Endothelial cell (in vitro differentiated cells): ENCODE measurements at regions not wholly inside any gene's neighbourhood (a gene's known extent, or its start where the extent isn't known, plus 50 kb on each side); places are given as distances from the start of the nearest gene placed in this dataset.

ENCODE experiments used
- DNase-seq: peaks from one replicate; pipeline ENCODE4 v3.0.0; 2021; ENCODE audit warnings: low spot score
- H3K27ac Mint-ChIP-seq: one replicate; pipeline ENCODE4 v1.8.0; 2021; ENCODE audit warnings: mixed read lengths, inconsistent platforms; ENCODE audit not compliant: unreplicated experiment
- H3K27me3 Mint-ChIP-seq: one replicate; pipeline ENCODE4 v1.8.0; 2021; ENCODE audit warnings: mild to moderate bottlenecking, moderate library complexity, mixed read lengths, inconsistent platforms; ENCODE audit not compliant: unreplicated experiment
- H3K36me3 Mint-ChIP-seq: one replicate; pipeline ENCODE4 v1.8.0; 2021; ENCODE audit warnings: mild to moderate bottlenecking, low read depth, mixed read lengths, inconsistent platforms; ENCODE audit not compliant: unreplicated experiment
- H3K4me1 Mint-ChIP-seq: one replicate; pipeline ENCODE4 v1.8.0; 2021; ENCODE audit warnings: mild to moderate bottlenecking, mixed read lengths, inconsistent platforms; ENCODE audit not compliant: unreplicated experiment
- H3K4me3 Mint-ChIP-seq: one replicate; pipeline ENCODE4 v1.8.0; 2021; ENCODE audit warnings: mild to moderate bottlenecking, mixed read lengths, inconsistent platforms; ENCODE audit not compliant: unreplicated experiment
- H3K9me3 Mint-ChIP-seq: one replicate; pipeline ENCODE4 v1.8.0; 2021; ENCODE audit warnings: mixed read lengths, inconsistent platforms; ENCODE audit not compliant: unreplicated experiment
- CTCF ChIP-seq: fragments of 200-600 bp; sonication (generic); IDR thresholded peaks from one replicate; pipeline ENCODE4 v1.5.0; 2021; ENCODE audit warnings: antibody characterized with exemption; ENCODE audit not compliant: unreplicated experiment

GRCh38 chr11:22065472-22065871 is 127.4 kb upstream of the ANO5 start:
- TF ChIP-seq CTCF: no peak
- Mint-ChIP-seq H3K36me3 (no peaks in the 10 kb centered on the region), H3K4me1 (no peaks in the 10 kb centered on the region), H3K27me3 (no peaks in the 10 kb centered on the region), H3K27ac (no peak overlapping the region), H3K9me3 (no peaks in the 10 kb centered on the region), H3K4me3 (no peak overlapping the region)
- no peak for DNase-seq

- no peaks in the 10 kb centered on the region for H3K27me3 Mint-ChIP-seq
- DNase-seq: no peak
Observed at GRCh38 chr11:22069844-22070243, 123.0 kb upstream of the ANO5 start.

DNA sequence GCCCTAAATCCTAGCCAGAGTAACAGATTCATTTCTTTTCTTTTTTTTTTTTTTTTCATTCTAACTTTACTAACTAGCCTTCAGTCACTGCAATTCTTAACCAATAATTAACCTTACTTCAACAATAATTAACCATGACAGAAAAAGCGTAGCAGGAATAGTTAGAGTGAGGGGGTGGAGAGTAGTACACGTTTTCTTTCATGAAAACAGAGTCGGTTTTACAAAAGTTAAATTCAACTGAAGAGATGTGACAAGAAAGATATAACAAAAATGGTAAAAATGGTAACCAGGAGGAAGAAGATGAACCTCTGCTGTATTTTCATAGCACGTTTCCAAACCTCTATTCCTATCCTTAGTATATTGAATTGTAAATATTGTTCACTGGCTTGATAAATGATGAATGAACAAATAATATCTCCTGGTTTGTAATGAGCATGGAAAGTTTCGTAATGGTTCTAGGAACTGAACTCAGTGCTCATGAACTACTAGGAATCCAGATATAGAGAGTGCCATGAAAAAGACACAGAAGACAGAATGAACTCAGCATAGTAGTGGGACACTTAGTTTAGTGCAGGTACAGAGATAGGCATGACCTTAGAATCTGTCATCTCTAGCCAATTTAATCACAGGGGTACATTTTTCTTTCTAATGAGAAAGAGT is 116.5 kb upstream of the ANO5 start:
- no peak for TF ChIP-seq CTCF
- H3K27me3 Mint-ChIP-seq: no peaks in the 10 kb centered on the region
- no peak overlapping the region for H3K27ac Mint-ChIP-seq
- no peak overlapping the region for H3K4me3 Mint-ChIP-seq
- no peaks in the 10 kb centered on the region for H3K4me1 Mint-ChIP-seq
- no peaks in the 10 kb centered on the region for H3K36me3 Mint-ChIP-seq
- no peaks in the 10 kb centered on the region for H3K9me3 Mint-ChIP-seq
- DNase-seq: no peak

More at GRCh38 chr11:22069844-22070243, 123.0 kb upstream of the ANO5 start:
- Mint-ChIP-seq H3K27ac (no peak overlapping the region), H3K4me3 (no peak overlapping the region), H3K4me1 (no peaks in the 10 kb centered on the region), H3K36me3 (no peaks in the 10 kb centered on the region), H3K9me3 (no peaks in the 10 kb centered on the region)
- TF ChIP-seq CTCF: no peak

- Mint-ChIP-seq H3K9me3 (no peaks in the 10 kb centered on the region), H3K27me3 (no peaks in the 10 kb centered on the region), H3K4me1 (no peaks in the 10 kb centered on the region), H3K36me3 (no peaks in the 10 kb centered on the region), H3K4me3 (no peak overlapping the region), H3K27ac (no peak overlapping the region)
- DNase-seq: no peak
- TF ChIP-seq CTCF: no peak
Observed at GRCh38 chr11:22078063-22078462, 114.8 kb upstream of the ANO5 start.

- Mint-ChIP-seq H3K27me3 (no peaks in the 10 kb centered on the region), H3K27ac (no peak overlapping the region), H3K9me3 (no peaks in the 10 kb centered on the region), H3K4me3 (no peak overlapping the region), H3K4me1 (no peaks in the 10 kb centered on the region), H3K36me3 (no peaks in the 10 kb centered on the region)
- TF ChIP-seq CTCF: no peak
- no peak for DNase-seq
Observed at GRCh38 chr11:22079133-22079872, 113.6 kb upstream of the ANO5 start.
